Panc1 (cell line): ENCODE measurements at regions not wholly inside any gene's neighbourhood (a gene's known extent, or its start where the extent isn't known, plus 50 kb on each side); places are given as distances from the start of the nearest gene placed in this dataset.

Experiments used
- CTCF ChIP-seq: fragments of 450-650 bp; IDR thresholded peaks from 2 replicates; pipeline ENCODE4 v1.5.1; 2017; ENCODE audit warnings: mild to moderate bottlenecking
- REST ChIP-seq, 2 experiments: IDR thresholded peaks; 2 replicates each; pipeline ENCODE4 v1.6.1; 2011 to 2012; ENCODE audit warnings: low read depth in 2 of 2, control low read depth in 1 of 2, low read length in 1 of 2, mild to moderate bottlenecking in 1 of 2, moderate library complexity in 1 of 2; ENCODE audit not compliant: insufficient read depth in 1 of 2
- SIN3A ChIP-seq: IDR thresholded peaks from 2 replicates; pipeline ENCODE4 v1.6.1; 2012; ENCODE audit warnings: low read depth, mild to moderate bottlenecking, low read length, moderate library complexity, borderline replicate concordance; ENCODE audit not compliant: insufficient read depth
- TCF7L2 ChIP-seq: IDR thresholded peaks from 2 replicates; pipeline ENCODE4 v1.6.1; 2011; ENCODE audit warnings: mild to moderate bottlenecking, low read depth, low read length, inconsistent platforms

GRCh38 chr3:193909387-193909786 lies 226.6 kb upstream of the HES1 start:
- no peak for TF ChIP-seq CTCF
- no peak for TF ChIP-seq TCF7L2
- no peak for TF ChIP-seq SIN3A
- TF ChIP-seq REST (IDR thresholded peaks at IDR 0.05; ENCODE audit: insufficient read depth in 1 of 2, low read depth in 2 of 2, low read length in 1 of 2) = no peak
